HG03097 (cell line): ENCODE measurements at regions not wholly inside any gene's neighbourhood (a gene's known extent, or its start where the extent isn't known, plus 50 kb on each side); places are given as distances from the start of the nearest gene placed in this dataset.

Experiments
- ATAC-seq: cut with Tn5 transposase; IDR thresholded peaks from one replicate; pipeline ENCODE4 v1.9.1; 2021; ENCODE audit not compliant: unreplicated experiment, low FRiP score

DNA sequence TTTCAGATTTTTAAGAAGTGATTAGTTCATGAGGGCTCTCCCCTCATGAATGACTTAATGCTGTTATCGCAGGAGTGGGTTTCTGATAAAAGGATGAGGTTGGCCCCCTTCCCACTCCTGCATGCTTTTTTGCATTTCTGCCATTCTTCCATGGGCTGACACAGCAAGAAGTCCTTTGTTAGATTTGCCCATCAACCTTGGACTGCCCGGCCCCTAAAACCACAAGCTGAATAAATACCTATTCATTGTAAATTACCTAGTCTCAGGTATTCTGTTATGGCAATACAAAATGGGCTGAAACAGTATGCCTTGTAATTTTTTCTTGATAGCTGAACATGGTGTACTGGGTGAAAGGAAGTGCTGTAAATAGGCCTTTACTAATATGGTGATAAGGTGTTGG, 72.7 kb upstream of the DPH5 start:
- ATAC-seq: no peak

DNA sequence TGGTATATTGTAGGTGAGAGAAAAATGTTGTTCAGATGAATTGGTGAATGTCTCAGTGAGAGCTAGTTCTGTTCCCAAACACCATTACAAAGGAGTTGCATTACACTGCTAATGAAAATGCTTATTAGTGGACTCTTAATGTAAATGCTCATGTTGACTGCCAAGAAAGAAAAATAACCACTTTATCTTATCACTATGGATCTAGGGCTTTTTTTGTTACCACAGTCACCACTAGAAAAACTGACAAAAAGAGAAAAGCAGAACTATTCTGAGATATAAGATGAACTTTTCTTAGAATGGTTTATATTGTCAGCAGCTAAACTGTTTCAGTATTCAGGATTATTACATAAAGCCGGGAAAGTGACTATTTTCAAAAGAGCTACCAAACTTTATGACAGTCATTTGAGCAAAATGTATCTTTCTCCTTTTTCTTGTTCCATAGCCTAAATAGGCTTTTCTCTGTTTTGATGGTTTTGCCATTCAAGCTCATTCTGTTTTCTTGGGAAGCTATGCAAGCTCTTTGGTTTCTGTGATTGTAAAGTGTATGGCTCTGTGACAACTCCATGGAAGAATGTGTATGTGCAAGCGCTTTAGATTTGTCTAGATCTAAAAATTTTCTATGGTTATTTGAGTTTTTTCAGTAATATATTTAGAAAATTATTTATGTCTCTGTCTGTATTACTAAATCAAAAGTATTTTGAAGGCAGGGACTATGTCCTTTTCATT, 64.2 kb upstream of the DPH5 start:
- no peak for ATAC-seq

DNA sequence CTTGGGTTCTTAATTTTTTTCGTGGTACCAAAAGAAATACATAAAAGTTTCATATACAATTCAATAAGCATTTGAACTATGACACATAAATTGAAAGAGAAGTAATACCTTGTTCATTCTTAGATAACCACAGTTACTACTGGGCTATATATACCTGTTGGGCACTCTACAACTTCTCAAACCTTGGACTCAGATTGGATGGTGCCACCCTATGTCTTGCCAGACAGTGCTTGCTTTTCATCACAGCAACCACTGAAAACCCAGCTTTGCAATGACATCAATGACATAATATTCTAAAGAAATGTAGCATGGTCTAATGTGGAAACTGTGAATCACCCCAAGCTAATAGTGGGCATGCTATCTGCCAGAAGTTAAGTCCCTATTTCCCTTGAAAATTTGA, 62.8 kb upstream of the DPH5 start:
- ATAC-seq: no peak

DNA sequence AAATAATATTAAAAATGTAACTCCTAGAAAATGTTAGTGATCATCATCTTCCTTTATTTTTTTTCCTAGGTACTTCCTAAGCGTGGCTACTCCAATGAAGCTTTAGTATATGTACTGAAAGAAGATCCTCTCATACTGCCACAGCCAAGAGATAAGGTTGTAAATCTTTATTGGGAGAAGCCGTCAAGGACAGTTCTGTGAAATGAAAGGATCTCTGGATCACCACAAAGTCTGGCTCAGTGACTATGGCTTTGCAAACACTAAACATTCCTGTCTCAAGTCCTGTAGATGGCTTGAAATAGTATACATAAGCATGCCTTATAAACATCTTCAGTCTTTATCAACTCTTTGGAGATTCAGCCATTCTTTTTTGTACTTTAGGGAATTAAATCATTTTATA, 61.2 kb upstream of the DPH5 start:
- no peak for ATAC-seq

DNA sequence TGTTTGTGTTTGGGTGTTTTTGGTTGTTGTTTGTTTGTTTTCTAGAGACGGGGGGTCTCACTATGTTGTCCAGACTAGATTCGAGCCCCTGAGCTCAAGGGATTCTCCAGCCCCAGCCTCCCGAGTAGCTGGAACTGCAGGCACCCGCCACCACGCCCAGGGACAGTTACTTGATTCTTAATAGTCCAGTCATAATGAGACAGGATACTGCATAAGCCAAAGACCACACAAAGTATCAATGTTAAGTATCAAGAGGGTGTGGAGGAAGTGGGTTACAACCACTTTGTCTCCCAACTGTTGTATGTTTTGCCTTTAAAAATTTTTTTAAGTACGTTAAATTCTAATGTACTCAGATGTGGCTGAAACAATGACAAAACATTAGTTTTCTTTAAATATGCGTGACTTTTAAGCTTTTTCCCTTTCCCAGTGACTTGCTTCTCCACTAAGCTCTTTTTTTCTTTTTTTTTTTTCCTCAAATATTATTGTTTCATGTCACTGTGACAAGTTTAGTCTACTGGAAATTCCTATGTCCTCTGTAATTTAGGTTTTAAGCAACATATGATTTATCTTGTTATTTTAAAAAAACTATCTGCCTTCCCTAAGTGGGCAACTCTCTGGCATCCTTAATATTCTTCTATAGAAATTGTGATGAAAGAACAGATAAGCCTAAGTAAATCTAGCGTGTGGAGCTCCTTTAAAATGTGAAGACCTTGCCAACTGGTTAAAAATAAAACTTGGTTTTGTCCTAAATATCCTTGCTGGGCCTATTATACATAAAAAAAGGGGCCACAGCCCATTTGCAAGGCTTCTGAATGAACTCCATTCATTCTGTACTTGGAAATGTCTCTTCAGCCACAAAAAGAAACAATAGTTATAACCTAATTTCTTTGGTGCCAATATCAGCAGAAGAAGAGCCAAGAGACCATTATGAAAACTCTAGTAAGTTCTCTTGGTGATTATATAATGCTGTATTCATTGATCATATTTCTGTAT, 56.2 kb upstream of the DPH5 start:
- peak; percentile 91 for ATAC-seq

DNA sequence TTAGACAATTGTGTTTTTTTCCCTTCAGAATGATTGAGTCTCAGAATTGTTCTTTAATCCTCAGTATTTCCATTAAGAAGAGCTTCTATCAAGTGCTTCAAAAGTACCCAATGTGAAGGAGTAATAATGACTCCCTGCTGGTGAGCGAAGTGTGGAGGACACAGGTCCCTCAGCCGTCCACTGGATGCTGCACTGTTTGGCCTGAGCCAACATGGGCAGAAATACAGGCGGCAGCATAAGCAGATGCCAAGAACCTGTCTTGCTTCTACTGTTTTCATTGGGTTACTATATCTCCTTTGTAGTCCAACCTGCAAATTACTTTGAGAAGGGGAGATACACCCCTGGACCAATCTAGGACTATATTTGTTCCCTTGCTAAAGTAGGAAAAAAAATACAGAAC, 55.3 kb upstream of the DPH5 start:
- no peak for ATAC-seq

DNA sequence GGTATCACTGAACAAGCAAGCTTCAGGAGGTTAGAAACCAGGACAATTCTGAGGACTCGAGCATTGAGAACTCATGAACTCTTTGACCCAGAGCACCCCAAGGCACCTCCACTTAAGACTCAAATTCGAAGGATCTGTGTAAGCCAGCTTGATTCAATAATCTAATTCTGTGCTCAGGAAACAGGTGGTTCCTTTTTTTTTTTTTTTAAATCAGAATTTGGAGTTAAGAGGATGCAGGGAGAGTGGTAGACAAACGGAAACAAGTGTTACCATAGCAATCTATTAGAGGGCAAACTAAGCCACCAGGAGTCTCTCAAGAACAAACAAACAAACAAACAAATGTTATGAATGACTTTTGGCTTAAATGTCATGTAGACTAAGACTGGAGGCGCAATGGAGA, 53.8 kb upstream of the DPH5 start:
- ATAC-seq: no peak

DNA sequence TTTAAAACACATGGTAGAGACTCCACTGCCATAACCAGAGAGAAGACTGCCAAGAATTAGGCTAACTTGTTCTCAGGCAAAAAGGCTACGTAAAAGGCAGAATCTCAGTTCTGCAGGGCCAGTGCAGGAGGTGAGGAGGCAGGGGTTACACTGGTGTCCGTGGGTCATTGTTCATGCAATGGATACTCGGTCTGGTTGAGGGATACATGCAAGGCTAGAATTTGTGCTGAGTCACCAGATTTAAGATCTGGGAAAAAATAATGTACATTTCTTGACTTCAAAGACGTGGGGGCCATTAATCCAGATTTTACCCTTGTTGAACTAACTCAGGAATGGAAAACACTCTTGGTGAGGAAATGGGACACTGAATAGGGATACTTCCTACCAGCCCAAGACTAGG, 52.3 kb upstream of the DPH5 start:
- no peak for ATAC-seq

DNA sequence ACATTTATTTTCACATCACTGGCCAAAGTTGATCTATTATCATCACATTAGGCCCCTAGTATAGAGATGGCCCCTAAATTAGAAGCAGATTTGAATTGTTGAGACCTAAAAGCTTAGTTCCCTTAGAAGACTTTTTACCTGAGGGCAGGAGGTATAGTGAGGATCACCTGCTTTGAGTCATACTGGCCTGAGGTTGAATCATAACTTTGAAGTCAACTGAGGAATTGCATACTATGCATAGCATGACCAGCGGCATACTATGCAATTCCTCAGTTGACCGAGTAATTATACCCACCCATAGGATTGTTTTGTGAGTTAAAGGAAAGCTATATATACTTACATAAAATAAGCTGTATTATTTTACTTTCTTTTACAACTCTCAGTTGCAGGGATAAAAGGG, 50.3 kb upstream of the DPH5 start:
- ATAC-seq: no peak
